ENCODE measurements at regions not wholly inside any gene's neighbourhood (a gene's known extent, or its start where the extent isn't known, plus 50 kb on each side); places are given as distances from the start of the nearest gene placed in this dataset.

DNA sequence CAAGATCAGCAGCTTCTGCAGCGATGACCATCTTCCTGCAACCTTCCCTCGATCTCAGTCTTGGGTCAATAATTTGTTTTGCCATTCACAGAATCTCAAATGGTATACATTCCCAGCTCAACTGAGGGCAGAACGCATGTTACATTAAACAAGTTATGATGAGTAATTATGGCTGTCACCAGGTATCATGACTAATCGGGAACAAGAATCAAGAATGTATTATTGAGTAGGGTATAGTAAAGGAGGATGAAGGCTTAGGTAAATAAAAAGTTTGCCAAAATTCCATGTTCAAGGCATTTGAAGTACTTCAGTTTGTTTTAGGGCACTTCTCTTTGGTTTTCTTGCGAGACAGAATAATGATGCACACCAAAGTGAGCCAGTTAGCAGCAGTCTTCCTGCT lies 194.1 kb downstream of the SH2D1A start:
- H3K9me3 ChIP-seq = no peaks in the 10 kb centered on the region
- H3K27me3 ChIP-seq (replicated peaks in 1 of 2; ENCODE audit: control insufficient read depth in 2 of 2, extremely low read depth in 1 of 2, insufficient read depth in 2 of 2, low read length in 1 of 2) = no peaks in the 10 kb centered on the region
- H3K27ac ChIP-seq (ENCODE audit: low read length) = no peak overlapping the region
- peaks cover 0 to 8% of the 10 kb centered on the region in 2 donors for H3K27me3 Mint-ChIP-seq
- no peaks in the 10 kb centered on the region for H3K4me1 Mint-ChIP-seq
- no peaks in the 10 kb centered on the region for H3K36me3 ChIP-seq (ENCODE audit: control insufficient read depth in 2 of 2, extremely low read depth in 1 of 2, insufficient read depth in 1 of 2, low read length in 1 of 2)
- POLR2A ChIA-PET = no interaction called here
- no peak overlapping the region for H3K4me3 ChIP-seq (ENCODE audit: control insufficient read depth in 1 of 2, extremely low read depth in 1 of 2, low read length in 1 of 2)
- no peaks in the 10 kb centered on the region for H3K9me3 Mint-ChIP-seq
- no peak for ATAC-seq (replicated peaks in 1 of 4)
- H3K4me1 ChIP-seq (ENCODE audit: control insufficient read depth in 1 of 2, extremely low read depth in 1 of 2, insufficient read depth in 2 of 2, low read length in 2 of 2) = no peaks in the 10 kb centered on the region
- DNase-seq = no peak
- CTCF ChIA-PET = no interaction called here
- H3K27ac Mint-ChIP-seq = no peak overlapping the region
- no CpG with 5 or more reads among the region's 5 CpGs for WGBS (ENCODE audit: insufficient coverage)
- H3K4me3 Mint-ChIP-seq = no peak overlapping the region
- no peaks in the 10 kb centered on the region for H3K36me3 Mint-ChIP-seq

DNA sequence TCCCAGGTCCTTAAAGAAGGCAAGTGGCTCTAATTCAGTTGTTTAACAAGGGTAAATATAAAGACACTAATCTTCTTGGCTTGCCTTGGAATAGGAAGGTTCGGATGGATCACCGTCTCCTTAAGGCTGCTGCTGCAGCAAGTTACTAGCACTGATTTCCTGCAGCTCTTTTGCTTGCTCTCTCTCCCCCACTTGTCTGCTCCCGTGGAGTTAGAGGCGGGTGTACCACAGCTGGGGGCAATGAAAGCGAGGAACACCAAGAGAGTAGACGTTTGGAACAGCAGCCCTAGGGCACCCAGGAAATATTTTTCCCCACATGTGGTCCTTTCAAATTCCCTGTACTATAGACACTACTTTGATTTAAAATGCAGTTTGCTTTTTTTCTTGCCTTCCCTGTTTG lies 202.2 kb downstream of the SH2D1A start:
- Mint-ChIP-seq H3K27me3 (peaks cover 0 to 9% of the 10 kb centered on the region in 2 donors), H3K4me3 (no peak overlapping the region), H3K4me1 (no peaks in the 10 kb centered on the region), H3K36me3 (no peaks in the 10 kb centered on the region), H3K27ac (no peak overlapping the region), H3K9me3 (no peaks in the 10 kb centered on the region)
- H3K27ac ChIP-seq (ENCODE audit: low read length) = no peak overlapping the region
- H3K27me3 ChIP-seq (replicated peaks in 1 of 2; ENCODE audit: control insufficient read depth in 2 of 2, extremely low read depth in 1 of 2, insufficient read depth in 2 of 2, low read length in 1 of 2) = no peaks in the 10 kb centered on the region
- no peak for ATAC-seq (replicated peaks in 1 of 4)
- no CpG with 5 or more reads among the region's 6 CpGs for WGBS (ENCODE audit: insufficient coverage)
- DNase-seq = no peak
- H3K4me3 ChIP-seq (ENCODE audit: control insufficient read depth in 1 of 2, extremely low read depth in 1 of 2, low read length in 1 of 2) = no peak overlapping the region
- no peaks in the 10 kb centered on the region for H3K36me3 ChIP-seq (ENCODE audit: control insufficient read depth in 2 of 2, extremely low read depth in 1 of 2, insufficient read depth in 1 of 2, low read length in 1 of 2)
- ChIA-PET POLR2A (no interaction called here), CTCF (interaction anchor here in 1 of 2 donors (0.5 kb wide), 1 partner anchor 142 kb away, joined by 4 read pairs; no protein-coding TSS in a partner anchor)
- no peaks in the 10 kb centered on the region for H3K9me3 ChIP-seq
- no peaks in the 10 kb centered on the region for H3K4me1 ChIP-seq (ENCODE audit: control insufficient read depth in 1 of 2, extremely low read depth in 1 of 2, insufficient read depth in 2 of 2, low read length in 2 of 2)

DNA sequence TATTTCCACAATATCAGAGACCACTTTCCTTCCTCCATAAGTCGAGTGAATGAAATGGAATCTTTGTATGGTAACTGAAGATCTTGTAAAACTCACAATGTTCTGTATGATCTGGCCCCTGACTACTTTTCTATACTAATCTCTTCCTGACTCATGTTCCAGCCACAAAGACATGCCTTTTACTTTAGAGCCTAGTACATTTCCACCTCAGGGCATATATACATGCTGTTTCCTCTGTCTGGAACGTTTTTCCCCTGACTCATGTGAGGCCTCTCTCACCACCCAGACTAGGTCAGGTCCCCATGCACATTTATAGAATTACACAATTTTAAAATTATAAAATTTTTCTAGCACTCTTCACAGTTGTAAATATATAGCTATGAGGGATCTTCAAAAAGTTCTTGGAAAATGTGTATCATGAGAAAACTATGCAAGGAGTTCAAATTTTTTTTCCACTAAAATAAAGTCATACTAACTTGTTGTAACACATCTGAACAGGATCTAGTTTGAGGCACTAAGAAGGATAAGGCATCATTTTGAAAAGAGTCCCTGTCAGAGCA lies 208.8 kb downstream of the SH2D1A start:
- Mint-ChIP-seq H3K27me3 (peaks cover 0 to 7% of the 10 kb centered on the region in 2 donors), H3K36me3 (no peaks in the 10 kb centered on the region), H3K4me3 (no peak overlapping the region), H3K27ac (no peak overlapping the region), H3K4me1 (no peaks in the 10 kb centered on the region), H3K9me3 (no peaks in the 10 kb centered on the region)
- Histone ChIP-seq H3K27ac (ENCODE audit: low read length) (no peak overlapping the region), H3K4me1 (ENCODE audit: control insufficient read depth in 1 of 2, extremely low read depth in 1 of 2, insufficient read depth in 2 of 2, low read length in 2 of 2) (no peaks in the 10 kb centered on the region), H3K9me3 (no peaks in the 10 kb centered on the region), H3K36me3 (ENCODE audit: control insufficient read depth in 2 of 2, extremely low read depth in 1 of 2, insufficient read depth in 1 of 2, low read length in 1 of 2) (no peaks in the 10 kb centered on the region), H3K27me3 (replicated peaks in 1 of 2; ENCODE audit: control insufficient read depth in 2 of 2, extremely low read depth in 1 of 2, insufficient read depth in 2 of 2, low read length in 1 of 2) (no peaks in the 10 kb centered on the region), H3K4me3 (ENCODE audit: control insufficient read depth in 1 of 2, extremely low read depth in 1 of 2, low read length in 1 of 2) (no peak overlapping the region)
- DNase-seq (no peak), ATAC-seq (replicated peaks in 1 of 4) (no peak)
- WGBS (ENCODE audit: insufficient coverage) = no CpG with 5 or more reads among the region's 2 CpGs
- POLR2A ChIA-PET = no interaction called here
- CTCF ChIA-PET = no interaction called here

DNA sequence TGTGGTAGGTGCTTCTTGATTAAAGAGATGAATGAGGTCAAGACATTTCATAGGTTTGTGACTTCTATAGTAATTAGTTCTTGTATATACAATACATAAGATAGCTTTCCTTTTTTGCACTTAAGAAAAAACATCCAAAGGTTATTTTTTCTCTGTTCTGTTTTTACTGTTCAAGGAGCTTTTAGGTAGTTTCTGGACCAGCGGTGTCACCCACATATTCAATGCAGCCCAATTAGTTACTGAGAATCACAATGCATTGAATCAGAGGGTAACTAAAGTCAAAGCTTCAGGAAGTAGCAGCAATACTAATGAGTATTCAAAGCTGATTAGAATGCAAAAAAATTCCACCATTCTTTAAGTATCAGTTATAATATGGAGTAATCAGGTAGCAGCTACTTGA lies 211.6 kb downstream of the SH2D1A start:
- ChIA-PET CTCF (no interaction called here), POLR2A (no interaction called here)
- Histone ChIP-seq H3K27ac (ENCODE audit: low read length) (no peak overlapping the region), H3K4me1 (ENCODE audit: control insufficient read depth in 1 of 2, extremely low read depth in 1 of 2, insufficient read depth in 2 of 2, low read length in 2 of 2) (no peaks in the 10 kb centered on the region), H3K36me3 (ENCODE audit: control insufficient read depth in 2 of 2, extremely low read depth in 1 of 2, insufficient read depth in 1 of 2, low read length in 1 of 2) (no peaks in the 10 kb centered on the region), H3K9me3 (no peaks in the 10 kb centered on the region), H3K27me3 (replicated peaks in 1 of 2; ENCODE audit: control insufficient read depth in 2 of 2, extremely low read depth in 1 of 2, insufficient read depth in 2 of 2, low read length in 1 of 2) (no peaks in the 10 kb centered on the region), H3K4me3 (ENCODE audit: control insufficient read depth in 1 of 2, extremely low read depth in 1 of 2, low read length in 1 of 2) (no peak overlapping the region)
- Mint-ChIP-seq H3K4me1 (no peaks in the 10 kb centered on the region), H3K9me3 (no peaks in the 10 kb centered on the region), H3K27me3 (peaks cover 0 to 10% of the 10 kb centered on the region in 2 donors), H3K27ac (no peak overlapping the region), H3K36me3 (peaks cover 3% of the 10 kb centered on the region), H3K4me3 (no peak overlapping the region)
- no CpG with 5 or more reads among the region's 1 CpG for WGBS (ENCODE audit: insufficient coverage)
- ATAC-seq (replicated peaks in 1 of 4) = no peak
- no peak for DNase-seq

DNA sequence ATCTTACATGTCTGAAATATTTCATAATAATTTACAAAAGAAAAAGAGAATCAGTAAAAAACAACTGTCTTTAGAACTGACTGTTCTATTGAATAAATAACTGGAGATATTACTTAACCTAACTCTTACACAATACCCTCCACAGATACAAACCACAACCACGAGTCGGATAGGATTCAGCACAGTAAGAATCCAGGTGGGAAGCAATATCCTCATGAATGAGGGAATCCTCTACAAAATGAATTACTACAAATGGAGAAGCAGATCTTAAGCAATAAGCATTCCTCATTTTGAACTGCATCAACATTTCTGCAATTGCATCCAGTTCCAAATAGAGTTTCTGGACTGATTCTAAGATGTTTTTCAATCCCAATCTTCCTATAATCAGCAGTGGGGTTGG lies 227.1 kb downstream of the SH2D1A start:
- H3K4me3 ChIP-seq (ENCODE audit: control insufficient read depth in 1 of 2, extremely low read depth in 1 of 2, low read length in 1 of 2) = no peak overlapping the region
- no peaks in the 10 kb centered on the region for H3K9me3 Mint-ChIP-seq
- H3K9me3 ChIP-seq = no peaks in the 10 kb centered on the region
- no peaks in the 10 kb centered on the region for H3K4me1 Mint-ChIP-seq
- H3K27me3 Mint-ChIP-seq = no peaks in the 10 kb centered on the region
- H3K36me3 Mint-ChIP-seq = no peaks in the 10 kb centered on the region
- no CpG with 5 or more reads among the region's 2 CpGs for WGBS (ENCODE audit: insufficient coverage)
- H3K27ac ChIP-seq (ENCODE audit: low read length) = no peak overlapping the region
- no peaks in the 10 kb centered on the region for H3K27me3 ChIP-seq (replicated peaks in 1 of 2; ENCODE audit: control insufficient read depth in 2 of 2, extremely low read depth in 1 of 2, insufficient read depth in 2 of 2, low read length in 1 of 2)
- H3K4me3 Mint-ChIP-seq = no peak overlapping the region
- ChIA-PET CTCF (no interaction called here), POLR2A (no interaction called here)
- H3K36me3 ChIP-seq (ENCODE audit: control insufficient read depth in 2 of 2, extremely low read depth in 1 of 2, insufficient read depth in 1 of 2, low read length in 1 of 2) = no peaks in the 10 kb centered on the region
- H3K27ac Mint-ChIP-seq = no peak overlapping the region
- DNase-seq (no peak), ATAC-seq (replicated peaks in 1 of 4) (no peak)
- H3K4me1 ChIP-seq (ENCODE audit: control insufficient read depth in 1 of 2, extremely low read depth in 1 of 2, insufficient read depth in 2 of 2, low read length in 2 of 2) = no peaks in the 10 kb centered on the region

DNA sequence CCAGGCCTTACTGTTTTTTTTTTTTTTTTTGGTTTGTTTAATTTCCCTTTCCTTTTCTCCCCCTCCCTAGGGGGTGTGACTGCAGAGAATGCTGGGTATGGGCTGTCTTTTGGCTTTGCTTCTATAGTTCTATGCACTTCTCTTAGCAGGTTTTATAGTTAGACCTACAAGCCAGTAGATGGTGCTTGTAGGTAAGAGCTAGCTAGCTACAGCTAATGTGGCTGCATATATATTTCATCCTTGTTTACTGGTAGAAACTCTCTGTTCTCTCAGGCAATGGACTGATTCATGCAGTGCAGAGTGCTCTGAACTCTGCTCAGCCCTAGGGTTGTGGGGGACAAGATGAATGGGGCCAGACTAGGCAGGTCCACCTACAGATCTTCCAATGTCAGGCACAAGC lies 246.4 kb downstream of the SH2D1A start:
- no peak for DNase-seq
- H3K27me3 Mint-ChIP-seq = no peaks in the 10 kb centered on the region
- H3K36me3 Mint-ChIP-seq = no peaks in the 10 kb centered on the region
- Histone ChIP-seq H3K27ac (ENCODE audit: low read length) (no peak overlapping the region), H3K4me3 (ENCODE audit: control insufficient read depth in 1 of 2, extremely low read depth in 1 of 2, low read length in 1 of 2) (no peak overlapping the region), H3K4me1 (ENCODE audit: control insufficient read depth in 1 of 2, extremely low read depth in 1 of 2, insufficient read depth in 2 of 2, low read length in 2 of 2) (peaks cover 5 to 9% of the 10 kb centered on the region in 2 experiments), H3K27me3 (replicated peaks in 1 of 2; ENCODE audit: control insufficient read depth in 2 of 2, extremely low read depth in 1 of 2, insufficient read depth in 2 of 2, low read length in 1 of 2) (no peaks in the 10 kb centered on the region), H3K9me3 (no peaks in the 10 kb centered on the region), H3K36me3 (ENCODE audit: control insufficient read depth in 2 of 2, extremely low read depth in 1 of 2, insufficient read depth in 1 of 2, low read length in 1 of 2) (no peaks in the 10 kb centered on the region)
- H3K27ac Mint-ChIP-seq = no peak overlapping the region
- peaks cover 0 to 9% (median 5%) of the 10 kb centered on the region in 3 donors for H3K4me1 Mint-ChIP-seq
- no peak overlapping the region for H3K4me3 Mint-ChIP-seq
- H3K9me3 Mint-ChIP-seq = peaks cover 0 to 6% (median 4%) of the 10 kb centered on the region in 3 donors
- peak in 2 of 4 experiments; percentile 13 to 53 for ATAC-seq (replicated peaks in 1 of 4)
- ChIA-PET CTCF (no interaction called here), POLR2A (no interaction called here)

DNA sequence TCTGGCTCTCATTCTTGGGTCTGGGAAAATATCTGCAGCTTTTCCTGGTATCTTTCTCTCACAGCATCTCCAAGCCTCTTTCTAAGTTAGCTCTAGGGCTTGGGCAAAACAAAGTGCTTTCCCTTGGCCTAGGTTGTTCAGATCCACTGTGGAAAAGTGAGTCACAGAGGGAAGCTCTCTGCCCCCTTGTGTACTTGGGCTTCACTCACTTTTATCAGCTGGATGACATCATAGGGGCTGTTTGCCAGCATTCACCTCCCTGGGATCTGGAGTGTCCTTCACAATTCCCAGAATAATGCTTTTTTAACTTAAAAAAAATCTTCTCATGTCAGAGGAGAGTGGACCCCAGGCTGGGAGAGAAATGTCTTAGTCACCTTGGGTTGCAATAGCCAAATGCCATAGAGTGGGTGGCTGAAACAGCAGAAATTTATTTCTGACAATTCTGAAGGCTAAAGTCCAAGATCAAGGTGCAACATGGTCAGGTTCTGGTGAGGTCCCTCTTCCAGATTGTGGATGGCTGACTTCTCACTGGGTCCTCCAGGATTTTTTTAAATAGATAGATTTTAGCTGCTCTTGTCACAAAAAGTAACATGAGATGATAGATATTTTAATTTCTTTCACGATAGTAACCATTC lies 247.8 kb downstream of the SH2D1A start:
- no peak overlapping the region for H3K4me3 ChIP-seq (ENCODE audit: control insufficient read depth in 1 of 2, extremely low read depth in 1 of 2, low read length in 1 of 2)
- no peaks in the 10 kb centered on the region for H3K27me3 ChIP-seq (replicated peaks in 1 of 2; ENCODE audit: control insufficient read depth in 2 of 2, extremely low read depth in 1 of 2, insufficient read depth in 2 of 2, low read length in 1 of 2)
- peaks cover 0 to 9% (median 5%) of the 10 kb centered on the region in 3 donors for H3K4me1 Mint-ChIP-seq
- ChIA-PET CTCF (no interaction called here), POLR2A (no interaction called here)
- H3K9me3 ChIP-seq = no peaks in the 10 kb centered on the region
- H3K36me3 ChIP-seq (ENCODE audit: control insufficient read depth in 2 of 2, extremely low read depth in 1 of 2, insufficient read depth in 1 of 2, low read length in 1 of 2) = no peaks in the 10 kb centered on the region
- peaks cover 0 to 4% (median 3%) of the 10 kb centered on the region in 3 donors for H3K9me3 Mint-ChIP-seq
- no peaks in the 10 kb centered on the region for H3K27me3 Mint-ChIP-seq
- no peak overlapping the region for H3K4me3 Mint-ChIP-seq
- H3K36me3 Mint-ChIP-seq = no peaks in the 10 kb centered on the region
- peaks cover 5 to 9% of the 10 kb centered on the region in 2 experiments for H3K4me1 ChIP-seq (ENCODE audit: control insufficient read depth in 1 of 2, extremely low read depth in 1 of 2, insufficient read depth in 2 of 2, low read length in 2 of 2)
- DNase-seq = no peak
- H3K27ac Mint-ChIP-seq = no peak overlapping the region
- no CpG with 5 or more reads among the region's 1 CpG for WGBS (ENCODE audit: insufficient coverage)
- no peak for ATAC-seq (replicated peaks in 1 of 4)
- H3K27ac ChIP-seq (ENCODE audit: low read length) = no peak overlapping the region
